Bronchial epithelial cell (primary cell): ENCODE measurements at regions not wholly inside any gene's neighbourhood (a gene's known extent, or its start where the extent isn't known, plus 50 kb on each side); places are given as distances from the start of the nearest gene placed in this dataset.

Experiments
- DNase-seq: peaks from one replicate; pipeline ENCODE4 v3.0.0-alpha.2; 2010; ENCODE audit warnings: low read depth
- FAIRE-seq: peaks from 2 replicates; lab custom pipeline; 2011; peaks lifted over from hg19 to GRCh38; lab: Jason Lieb, UNC
- H3K27me3 ChIP-seq: 2 replicates; pipeline ENCODE4 v1.5.1; 2011; ENCODE audit warnings: low read length; ENCODE audit not compliant: control insufficient read depth, insufficient read depth
- H3K36me3 ChIP-seq: 2 replicates; pipeline ENCODE4 v1.5.1; 2011; ENCODE audit warnings: low read length; ENCODE audit not compliant: control insufficient read depth, insufficient read depth
- H3K4me3 ChIP-seq: 2 replicates; pipeline ENCODE4 v1.5.1; 2011; ENCODE audit warnings: mild to moderate bottlenecking, low read depth, low read length, control low read depth
- TF ChIP-seq, protein P1 (sequence below): IDR thresholded peaks from 2 replicates; pipeline ENCODE4 v1.5.1; 2011; ENCODE audit warnings: mild to moderate bottlenecking, moderate library complexity, low read length, control low read depth, inconsistent platforms; ENCODE audit not compliant: insufficient read depth, severe bottlenecking

- FAIRE-seq (no peak), DNase-seq (no peak)
- Histone ChIP-seq H3K36me3 (no peaks in the 10 kb centered on the region), H3K4me3 (no peak overlapping the region), H3K27me3 (no peaks in the 10 kb centered on the region)
- TF ChIP-seq, protein P1, sequence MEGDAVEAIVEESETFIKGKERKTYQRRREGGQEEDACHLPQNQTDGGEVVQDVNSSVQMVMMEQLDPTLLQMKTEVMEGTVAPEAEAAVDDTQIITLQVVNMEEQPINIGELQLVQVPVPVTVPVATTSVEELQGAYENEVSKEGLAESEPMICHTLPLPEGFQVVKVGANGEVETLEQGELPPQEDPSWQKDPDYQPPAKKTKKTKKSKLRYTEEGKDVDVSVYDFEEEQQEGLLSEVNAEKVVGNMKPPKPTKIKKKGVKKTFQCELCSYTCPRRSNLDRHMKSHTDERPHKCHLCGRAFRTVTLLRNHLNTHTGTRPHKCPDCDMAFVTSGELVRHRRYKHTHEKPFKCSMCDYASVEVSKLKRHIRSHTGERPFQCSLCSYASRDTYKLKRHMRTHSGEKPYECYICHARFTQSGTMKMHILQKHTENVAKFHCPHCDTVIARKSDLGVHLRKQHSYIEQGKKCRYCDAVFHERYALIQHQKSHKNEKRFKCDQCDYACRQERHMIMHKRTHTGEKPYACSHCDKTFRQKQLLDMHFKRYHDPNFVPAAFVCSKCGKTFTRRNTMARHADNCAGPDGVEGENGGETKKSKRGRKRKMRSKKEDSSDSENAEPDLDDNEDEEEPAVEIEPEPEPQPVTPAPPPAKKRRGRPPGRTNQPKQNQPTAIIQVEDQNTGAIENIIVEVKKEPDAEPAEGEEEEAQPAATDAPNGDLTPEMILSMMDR: no peak
These were observed 50.7 kb upstream of the HAAO start for GRCh38 chr2:42843131-42843530.

DNA sequence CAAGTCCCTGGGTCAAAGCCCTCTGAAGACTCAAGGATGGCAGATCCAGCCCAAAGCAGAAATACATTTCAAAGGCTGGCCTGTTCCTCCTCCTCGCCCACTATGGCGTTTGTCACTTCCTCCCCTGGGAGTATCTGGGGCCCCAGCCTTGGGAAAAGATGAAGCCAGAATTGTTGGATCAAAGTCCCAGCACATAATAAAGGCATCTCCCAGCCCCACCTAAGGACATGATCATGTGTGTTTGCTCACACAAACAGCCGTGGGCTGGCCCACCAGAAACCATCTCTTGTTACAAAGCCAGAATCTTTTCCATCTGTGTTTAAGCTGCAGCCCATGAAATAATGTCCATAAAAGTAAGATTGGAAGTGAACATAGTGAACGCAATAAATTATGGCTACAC is 50.1 kb upstream of the HAAO start:
- no peaks in the 10 kb centered on the region for H3K27me3 ChIP-seq
- no peak for DNase-seq
- no peak overlapping the region for H3K4me3 ChIP-seq
- FAIRE-seq: no peak
- no peaks in the 10 kb centered on the region for H3K36me3 ChIP-seq
- TF ChIP-seq, protein P1: no peak
